ENCODE measurements at regions not wholly inside any gene's neighbourhood (a gene's known extent, or its start where the extent isn't known, plus 50 kb on each side); places are given as distances from the start of the nearest gene placed in this dataset.

DNA sequence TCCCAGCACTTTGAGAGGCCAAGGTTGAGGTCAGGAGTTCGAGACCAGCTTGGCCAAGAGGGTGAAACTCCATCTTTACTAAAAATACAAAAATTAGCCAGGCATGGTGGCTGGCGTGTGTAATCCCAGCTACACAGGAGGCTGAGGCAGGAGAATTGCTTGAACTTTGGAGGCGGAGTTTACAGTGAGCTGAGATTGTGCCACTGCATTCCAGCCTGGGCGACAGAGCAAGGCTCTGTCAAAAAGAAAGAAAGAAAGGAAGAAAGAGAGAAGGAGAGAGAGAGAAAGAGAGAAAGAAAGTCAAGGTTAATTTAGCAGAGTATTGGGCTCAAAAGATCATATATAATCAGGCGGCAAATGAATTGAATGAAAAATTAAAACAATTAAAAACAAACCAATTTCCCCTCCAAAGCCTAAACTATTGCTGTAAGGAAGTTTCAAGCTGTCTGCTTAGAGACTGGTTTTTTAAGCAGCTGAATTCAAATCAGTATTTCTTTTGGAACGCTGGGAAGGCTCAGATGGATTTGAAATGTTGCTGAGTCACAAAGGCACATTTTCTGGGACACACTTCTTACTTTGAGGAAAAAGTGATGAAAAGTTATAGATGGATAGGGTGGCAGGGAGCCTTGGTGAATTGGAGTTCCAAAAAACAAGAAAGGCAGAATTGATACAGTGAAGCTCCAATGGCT, 81.3 kb upstream of the BHLHE40 start:
- TF ChIP-seq, protein P1, sequence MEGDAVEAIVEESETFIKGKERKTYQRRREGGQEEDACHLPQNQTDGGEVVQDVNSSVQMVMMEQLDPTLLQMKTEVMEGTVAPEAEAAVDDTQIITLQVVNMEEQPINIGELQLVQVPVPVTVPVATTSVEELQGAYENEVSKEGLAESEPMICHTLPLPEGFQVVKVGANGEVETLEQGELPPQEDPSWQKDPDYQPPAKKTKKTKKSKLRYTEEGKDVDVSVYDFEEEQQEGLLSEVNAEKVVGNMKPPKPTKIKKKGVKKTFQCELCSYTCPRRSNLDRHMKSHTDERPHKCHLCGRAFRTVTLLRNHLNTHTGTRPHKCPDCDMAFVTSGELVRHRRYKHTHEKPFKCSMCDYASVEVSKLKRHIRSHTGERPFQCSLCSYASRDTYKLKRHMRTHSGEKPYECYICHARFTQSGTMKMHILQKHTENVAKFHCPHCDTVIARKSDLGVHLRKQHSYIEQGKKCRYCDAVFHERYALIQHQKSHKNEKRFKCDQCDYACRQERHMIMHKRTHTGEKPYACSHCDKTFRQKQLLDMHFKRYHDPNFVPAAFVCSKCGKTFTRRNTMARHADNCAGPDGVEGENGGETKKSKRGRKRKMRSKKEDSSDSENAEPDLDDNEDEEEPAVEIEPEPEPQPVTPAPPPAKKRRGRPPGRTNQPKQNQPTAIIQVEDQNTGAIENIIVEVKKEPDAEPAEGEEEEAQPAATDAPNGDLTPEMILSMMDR (IDR thresholded peaks at IDR 0.05), result no peak
- TF ChIP-seq POLR2AphosphoS5 (IDR thresholded peaks at IDR 0.05) (no peak), POLR2A (IDR thresholded peaks at IDR 0.05) (no peak), EP300 (IDR thresholded peaks at IDR 0.05; ENCODE audit: low read depth) (no peak)

Measured in transverse colon (tissue), 4 donors.